ENCODE measurements at regions not wholly inside any gene's neighbourhood (a gene's known extent, or its start where the extent isn't known, plus 50 kb on each side); places are given as distances from the start of the nearest gene placed in this dataset.

- TF ChIP-seq POLR2A (IDR thresholded peaks at IDR 0.05; ENCODE audit: extremely low read depth, insufficient read length) (no peak), CTCF (IDR thresholded peaks at IDR 0.05; ENCODE audit: low read depth, low read length) (no peak), MAX (IDR thresholded peaks at IDR 0.05; ENCODE audit: low read depth, low read length) (no peak), MYC (IDR thresholded peaks at IDR 0.05; ENCODE audit: low read depth, low read length) (no peak)
- no peak overlapping the region for H3K4me3 ChIP-seq (ENCODE audit: low read depth, low read length)
- DNase-seq (ENCODE audit: low read depth), result no peak
Measured at GRCh38 chr11:100563541-100564280, 123.4 kb upstream of the ARHGAP42 start.

- TF ChIP-seq CTCF (IDR thresholded peaks at IDR 0.05; ENCODE audit: low read depth, low read length) (no peak), POLR2A (IDR thresholded peaks at IDR 0.05; ENCODE audit: extremely low read depth, insufficient read length) (no peak)
- no peak overlapping the region for H3K4me3 ChIP-seq (ENCODE audit: low read depth, low read length)
- DNase-seq (ENCODE audit: low read depth), result no peak
Measured at GRCh38 chr11:100573911-100574513, 113.1 kb upstream of the ARHGAP42 start.

GRCh38 chr11:100574894-100575769 is 112.0 kb upstream of the ARHGAP42 start:
- TF ChIP-seq MYC (IDR thresholded peaks at IDR 0.05; ENCODE audit: low read depth, low read length) (no peak), MAX (IDR thresholded peaks at IDR 0.05; ENCODE audit: low read depth, low read length) (no peak), CTCF (IDR thresholded peaks at IDR 0.05; ENCODE audit: low read depth, low read length) (no peak), POLR2A (IDR thresholded peaks at IDR 0.05; ENCODE audit: extremely low read depth, insufficient read length) (no peak)
- no peak overlapping the region for H3K4me3 ChIP-seq (ENCODE audit: low read depth, low read length)
- DNase-seq (ENCODE audit: low read depth), result peak; percentile 33

- TF ChIP-seq CTCF (IDR thresholded peaks at IDR 0.05; ENCODE audit: low read depth, low read length) (peak; percentile 66), POLR2A (IDR thresholded peaks at IDR 0.05; ENCODE audit: extremely low read depth, insufficient read length) (no peak), MYC (IDR thresholded peaks at IDR 0.05; ENCODE audit: low read depth, low read length) (no peak), MAX (IDR thresholded peaks at IDR 0.05; ENCODE audit: low read depth, low read length) (no peak)
- no peak overlapping the region for H3K4me3 ChIP-seq (ENCODE audit: low read depth, low read length)
- peak; percentile 61 for DNase-seq (ENCODE audit: low read depth)
Measured at GRCh38 chr11:100575860-100576717, 111.0 kb upstream of the ARHGAP42 start.

GRCh38 chr11:100576718-100577021 is 110.4 kb upstream of the ARHGAP42 start:
- DNase-seq (ENCODE audit: low read depth), result no peak
- TF ChIP-seq CTCF (IDR thresholded peaks at IDR 0.05; ENCODE audit: low read depth, low read length), result no peak
- TF ChIP-seq MYC (IDR thresholded peaks at IDR 0.05; ENCODE audit: low read depth, low read length), result no peak
- no peak for TF ChIP-seq MAX (IDR thresholded peaks at IDR 0.05; ENCODE audit: low read depth, low read length)
- TF ChIP-seq POLR2A (IDR thresholded peaks at IDR 0.05; ENCODE audit: extremely low read depth, insufficient read length), result no peak
- no peak overlapping the region for H3K4me3 ChIP-seq (ENCODE audit: low read depth, low read length)
